Activated T-helper 1 cell treated with anti-CD3 and anti-CD28 coated beads, Interleukin-2, amount 50 U/mL, for 16 hours (primary cell): ENCODE measurements at regions not wholly inside any gene's neighbourhood (a gene's known extent, or its start where the extent isn't known, plus 50 kb on each side); places are given as distances from the start of the nearest gene placed in this dataset.
"Not testable (repeated sequence)": the region's sequence is repeated elsewhere in the genome, so short reads cannot be mapped to it uniquely, and the experiment has no call there.

ENCODE experiments used
- DNase-seq, 2 donors: peaks; one replicate each; pipeline ENCODE4 v3.0.0-alpha.2; 2020; ENCODE audit warnings: low read depth in 1 of 2, low spot score in 1 of 2

GRCh38 chr9:42656789-42657188, 473.3 kb downstream of the SPATA31A6 start:
- not testable (repeated sequence) for DNase-seq

GRCh38 chr9:42657496-42657895, 474.0 kb downstream of the SPATA31A6 start:
- not testable (repeated sequence) for DNase-seq

- DNase-seq, result not testable (repeated sequence)
Observed at GRCh38 chr9:42697146-42697545, 513.7 kb downstream of the SPATA31A6 start.

- not testable (repeated sequence) for DNase-seq
Observed at GRCh38 chr9:42702890-42703289, 519.4 kb downstream of the SPATA31A6 start.

GRCh38 chr9:42724841-42725835, 541.7 kb downstream of the SPATA31A6 start:
- DNase-seq, result not testable (repeated sequence)

GRCh38 chr9:42743030-42743814, 559.8 kb downstream of the SPATA31A6 start:
- DNase-seq, result peak; percentile 26 to 40

GRCh38 chr9:42757251-42757650, 573.8 kb downstream of the SPATA31A6 start:
- not testable (repeated sequence) for DNase-seq

- DNase-seq, result not testable (repeated sequence)
Observed at GRCh38 chr9:42759320-42759719, 575.9 kb downstream of the SPATA31A6 start.

GRCh38 chr9:42782201-42782600, 598.7 kb downstream of the SPATA31A6 start:
- not testable (repeated sequence) for DNase-seq

- DNase-seq, result not testable (repeated sequence)
Observed at GRCh38 chr9:42792725-42793124, 609.3 kb downstream of the SPATA31A6 start.

GRCh38 chr9:42798571-42798970, 615.1 kb downstream of the SPATA31A6 start:
- DNase-seq, result not testable (repeated sequence)

GRCh38 chr9:42802716-42803115, 619.3 kb downstream of the SPATA31A6 start:
- not testable (repeated sequence) for DNase-seq

GRCh38 chr9:42806674-42807073, 623.2 kb downstream of the SPATA31A6 start:
- not testable (repeated sequence) for DNase-seq

- not testable (repeated sequence) for DNase-seq
Observed at GRCh38 chr9:42821468-42821867, 638.0 kb downstream of the SPATA31A6 start.

GRCh38 chr9:42848156-42848555, 664.7 kb downstream of the SPATA31A6 start:
- DNase-seq, result not testable (repeated sequence)

- DNase-seq, result not testable (repeated sequence)
Observed at GRCh38 chr9:42850896-42851693, 667.6 kb downstream of the SPATA31A6 start.

- DNase-seq, result not testable (repeated sequence)
Observed at GRCh38 chr9:42851701-42852100, 668.2 kb downstream of the SPATA31A6 start.

GRCh38 chr9:42852133-42852930, 668.9 kb downstream of the SPATA31A6 start:
- not testable (repeated sequence) for DNase-seq

- not testable (repeated sequence) for DNase-seq
Observed at GRCh38 chr9:42860133-42860532, 676.7 kb downstream of the SPATA31A6 start.

- not testable (repeated sequence) for DNase-seq
Observed at GRCh38 chr9:42862465-42862864, 679.0 kb downstream of the SPATA31A6 start.
